ENCODE measurements at regions not wholly inside any gene's neighbourhood (a gene's known extent, or its start where the extent isn't known, plus 50 kb on each side); places are given as distances from the start of the nearest gene placed in this dataset.

GRCh38 chr3:102668247-102668646, 233.4 kb downstream of the ZPLD1 start:
- TF ChIP-seq CTCF (IDR thresholded peaks at IDR 0.05) (no peak), POLR2AphosphoS5 (IDR thresholded peaks at IDR 0.05; ENCODE audit: low read depth, low read length) (no peak), REST (IDR thresholded peaks at IDR 0.05; ENCODE audit: insufficient read depth in 1 of 2, low read depth in 2 of 2, low read length in 1 of 2) (no peak), TCF7L2 (IDR thresholded peaks at IDR 0.05; ENCODE audit: low read depth, low read length) (no peak)
